Calu3 (cell line): ENCODE measurements at regions not wholly inside any gene's neighbourhood (a gene's known extent, or its start where the extent isn't known, plus 50 kb on each side); places are given as distances from the start of the nearest gene placed in this dataset.
"Not testable (repeated sequence)": the region's sequence is repeated elsewhere in the genome, so short reads cannot be mapped to it uniquely, and the experiment has no call there.

ENCODE experiments used
- BruUV-seq: library from RNA; stranded (reverse); fragments of 400-500 nt; replicated peaks from 2 replicates; lab custom pipeline; 2021; lab: Mats Ljungman, UMichigan
- CTCF ChIA-PET: fragments of 300-600 bp; sonication (Branson Sonifier 250); formaldehyde crosslinking; loops from one replicate; lab custom pipeline; 2022; ENCODE audit warnings: antibody characterized with exemption; lab: Charles Lee
- DNase-seq: peaks from one replicate; pipeline ENCODE4 v3.0.0; 2022
- H3K27ac Mint-ChIP-seq: one replicate; pipeline ENCODE4 v1.8.0; 2022; ENCODE audit warnings: mixed read lengths; ENCODE audit not compliant: unreplicated experiment
- H3K27me3 Mint-ChIP-seq: one replicate; pipeline ENCODE4 v1.8.0; 2022; ENCODE audit warnings: mixed read lengths; ENCODE audit not compliant: unreplicated experiment
- H3K36me3 Mint-ChIP-seq: one replicate; pipeline ENCODE4 v1.8.0; 2022; ENCODE audit warnings: mild to moderate bottlenecking, moderate library complexity, mixed read lengths; ENCODE audit not compliant: insufficient read depth, unreplicated experiment
- H3K4me1 Mint-ChIP-seq: one replicate; pipeline ENCODE4 v1.8.0; 2022; ENCODE audit warnings: mild to moderate bottlenecking, low read depth, mixed read lengths; ENCODE audit not compliant: unreplicated experiment
- H3K4me3 Mint-ChIP-seq: one replicate; pipeline ENCODE4 v1.8.0; 2022; ENCODE audit warnings: mild to moderate bottlenecking, low read depth, moderate library complexity, mixed read lengths; ENCODE audit not compliant: unreplicated experiment
- H3K9me3 Mint-ChIP-seq: one replicate; pipeline ENCODE4 v1.8.0; 2022; ENCODE audit warnings: low read depth, mixed read lengths; ENCODE audit not compliant: unreplicated experiment
- intact Hi-C: fragments of 100-400 bp; cut with micrococcal nuclease; formaldehyde crosslinking; loops from one replicate; pipeline ENCODE4 v1.10.0; 2022; ENCODE audit not compliant: unreplicated experiment
- TF ChIP-seq, protein P1 (sequence below): fragments of 200-600 bp; IDR thresholded peaks from one replicate; pipeline ENCODE4 v1.8.0; 2022; ENCODE audit warnings: antibody characterized with exemption; ENCODE audit not compliant: unreplicated experiment

- Mint-ChIP-seq H3K4me1 (no peaks in the 10 kb centered on the region), H3K36me3 (no peaks in the 10 kb centered on the region), H3K9me3 (peaks cover 8% of the 10 kb centered on the region), H3K4me3 (no peak overlapping the region), H3K27me3 (no peaks in the 10 kb centered on the region), H3K27ac (no peak overlapping the region)
- DNase-seq: no peak
- intact Hi-C loops: no loop called here
- BruUV-seq: no TSS peak
- TF ChIP-seq, protein P1, sequence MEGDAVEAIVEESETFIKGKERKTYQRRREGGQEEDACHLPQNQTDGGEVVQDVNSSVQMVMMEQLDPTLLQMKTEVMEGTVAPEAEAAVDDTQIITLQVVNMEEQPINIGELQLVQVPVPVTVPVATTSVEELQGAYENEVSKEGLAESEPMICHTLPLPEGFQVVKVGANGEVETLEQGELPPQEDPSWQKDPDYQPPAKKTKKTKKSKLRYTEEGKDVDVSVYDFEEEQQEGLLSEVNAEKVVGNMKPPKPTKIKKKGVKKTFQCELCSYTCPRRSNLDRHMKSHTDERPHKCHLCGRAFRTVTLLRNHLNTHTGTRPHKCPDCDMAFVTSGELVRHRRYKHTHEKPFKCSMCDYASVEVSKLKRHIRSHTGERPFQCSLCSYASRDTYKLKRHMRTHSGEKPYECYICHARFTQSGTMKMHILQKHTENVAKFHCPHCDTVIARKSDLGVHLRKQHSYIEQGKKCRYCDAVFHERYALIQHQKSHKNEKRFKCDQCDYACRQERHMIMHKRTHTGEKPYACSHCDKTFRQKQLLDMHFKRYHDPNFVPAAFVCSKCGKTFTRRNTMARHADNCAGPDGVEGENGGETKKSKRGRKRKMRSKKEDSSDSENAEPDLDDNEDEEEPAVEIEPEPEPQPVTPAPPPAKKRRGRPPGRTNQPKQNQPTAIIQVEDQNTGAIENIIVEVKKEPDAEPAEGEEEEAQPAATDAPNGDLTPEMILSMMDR: no peak
- CTCF ChIA-PET: no interaction called here
These were observed 458.0 kb upstream of the IZUMO3 start for GRCh38 chr9:25003686-25004085.

GRCh38 chr9:24986331-24986730 is 440.6 kb upstream of the IZUMO3 start:
- H3K27ac Mint-ChIP-seq: no peak overlapping the region
- H3K9me3 Mint-ChIP-seq: peaks cover 7% of the 10 kb centered on the region
- no TSS peak for BruUV-seq
- TF ChIP-seq, protein P1: no peak
- no peaks in the 10 kb centered on the region for H3K4me1 Mint-ChIP-seq
- DNase-seq: no peak
- H3K27me3 Mint-ChIP-seq: no peaks in the 10 kb centered on the region
- no peaks in the 10 kb centered on the region for H3K36me3 Mint-ChIP-seq
- CTCF ChIA-PET: interaction anchor here (0.7 kb wide), 1 partner anchor 614 kb away, joined by 3 read pairs; no protein-coding TSS in a partner anchor
- intact Hi-C loops: no loop called here
- H3K4me3 Mint-ChIP-seq: no peak overlapping the region

DNA sequence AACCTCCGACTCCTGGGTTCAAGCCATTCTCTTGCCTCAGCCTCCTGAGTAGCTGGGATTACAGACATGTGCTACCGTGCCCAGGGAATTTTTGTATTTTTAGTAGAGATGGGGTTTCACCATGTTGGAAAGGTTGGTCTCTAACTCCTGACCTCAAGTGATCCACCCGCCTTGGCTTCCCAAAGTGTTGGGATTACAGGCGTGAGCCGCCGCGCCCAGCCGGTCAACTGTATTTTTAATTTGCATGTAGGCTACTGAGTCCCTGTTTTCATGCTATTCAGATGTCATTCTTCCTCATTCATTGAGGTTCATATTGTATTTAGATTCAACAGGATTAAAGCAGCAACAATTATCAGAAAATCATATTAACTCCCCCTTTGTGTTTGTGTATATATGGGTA is 425.1 kb upstream of the IZUMO3 start:
- BruUV-seq, H3K4me3 Mint-ChIP-seq, H3K27ac Mint-ChIP-seq, H3K4me1 Mint-ChIP-seq, H3K27me3 Mint-ChIP-seq, H3K9me3 Mint-ChIP-seq, intact Hi-C loops, CTCF ChIA-PET, DNase-seq, H3K36me3 Mint-ChIP-seq: not testable (repeated sequence)

DNA sequence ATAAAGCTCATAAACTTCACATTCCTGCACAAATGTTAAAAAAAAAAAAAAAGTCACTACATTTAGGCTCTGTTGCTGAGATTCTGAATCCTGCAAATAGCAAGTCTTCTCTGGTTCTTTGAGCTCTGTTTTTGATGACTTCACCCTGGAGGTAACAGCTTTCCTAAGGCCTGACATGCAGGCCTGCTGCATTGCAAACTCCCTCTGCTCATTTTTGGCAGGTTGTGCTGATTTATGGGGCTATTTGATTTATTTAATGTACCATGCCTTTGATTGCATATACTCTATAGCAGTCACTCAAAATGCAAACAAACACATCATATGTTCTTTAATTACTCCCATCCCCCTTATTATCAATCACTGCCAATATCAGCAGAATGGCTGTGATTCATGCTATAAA is 416.1 kb upstream of the IZUMO3 start:
- Mint-ChIP-seq H3K27ac (no peak overlapping the region), H3K4me3 (no peak overlapping the region), H3K4me1 (no peaks in the 10 kb centered on the region), H3K9me3 (peaks cover 8% of the 10 kb centered on the region), H3K36me3 (no peaks in the 10 kb centered on the region), H3K27me3 (no peaks in the 10 kb centered on the region)
- CTCF ChIA-PET: interaction anchor here (0.5 kb wide), 1 partner anchor 17 kb away, joined by 3 read pairs; no protein-coding TSS in a partner anchor
- TF ChIP-seq, protein P1: no peak
- intact Hi-C loops: no loop called here
- DNase-seq: no peak
- no TSS peak for BruUV-seq

GRCh38 chr9:24953070-24953469 is 407.4 kb upstream of the IZUMO3 start:
- no peaks in the 10 kb centered on the region for H3K27me3 Mint-ChIP-seq
- no peaks in the 10 kb centered on the region for H3K9me3 Mint-ChIP-seq
- TF ChIP-seq, protein P1: no peak
- H3K27ac Mint-ChIP-seq: no peak overlapping the region
- H3K4me1 Mint-ChIP-seq: no peaks in the 10 kb centered on the region
- intact Hi-C loops: no loop called here
- CTCF ChIA-PET: no interaction called here
- no TSS peak for BruUV-seq
- no peaks in the 10 kb centered on the region for H3K36me3 Mint-ChIP-seq
- no peak for DNase-seq
- H3K4me3 Mint-ChIP-seq: no peak overlapping the region
